SK-N-SH (cell line): ENCODE measurements at regions not wholly inside any gene's neighbourhood (a gene's known extent, or its start where the extent isn't known, plus 50 kb on each side); places are given as distances from the start of the nearest gene placed in this dataset.

Experiments
- CTCF ChIA-PET: fragments of 300-600, 350-600 bp; formaldehyde crosslinking; extraction: SDS; loops from one replicate; lab custom pipeline; 2021; lab: Yijun Ruan, JAX
- POLR2A ChIA-PET: fragments of 350-600 bp; sonication (Branson Sonifier 250); formaldehyde crosslinking; extraction: SDS; loops from one replicate; lab custom pipeline; 2020; ENCODE audit warnings: antibody characterized with exemption, inconsistent platforms; lab: Yijun Ruan, JAX
- DNase-seq: peaks from one replicate; pipeline ENCODE4 v3.0.0; 2012
- H2AFZ ChIP-seq: fragments of 200-600 bp; sonication (generic); 2 replicates; pipeline ENCODE4 v1.8.1; 2016; ENCODE audit warnings: antibody characterized with exemption, mild to moderate bottlenecking, low read depth
- H3F3A ChIP-seq: fragments of 200-600 bp; sonication (generic); replicated peaks from 2 replicates; pipeline ENCODE3; 2016; ENCODE audit warnings: antibody characterized with exemption, mild to moderate bottlenecking; ENCODE audit not compliant: insufficient read depth
- H3K27ac ChIP-seq, 2 experiments: fragments of 200-500 bp in 1 of 2; fragments of 200-600 bp in 1 of 2; sonication (Bioruptor generic) in 1 of 2; sonication (generic), shearing (Covaris generic) in 1 of 2; 2 replicates each; pipeline versions ENCODE4 v1.5.1 to v1.6.1; 2014 to 2016; ENCODE audit warnings: low read depth in 2 of 2, inconsistent platforms in 1 of 2, low read length in 1 of 2, mild to moderate bottlenecking in 1 of 2, mixed read lengths in 1 of 2
- H3K27me3 ChIP-seq: fragments of 200-600 bp; sonication (generic), shearing (Covaris generic); 2 replicates; pipeline ENCODE4 v1.6.1; 2016; ENCODE audit warnings: mixed run types; ENCODE audit not compliant: insufficient read depth
- H3K36me3 ChIP-seq, 2 experiments: fragments of 200-500 bp in 1 of 2; fragments of 200-600 bp in 1 of 2; sonication (Bioruptor generic) in 1 of 2; sonication (generic) in 1 of 2; replicated peaks in 1 of 2; 2 replicates each; pipeline versions ENCODE3 to v1.5.1; 2014 to 2016; ENCODE audit warnings: low read length in 1 of 2, mild to moderate bottlenecking in 1 of 2; ENCODE audit not compliant: insufficient read depth in 2 of 2, control insufficient read depth in 1 of 2
- H3K4me1 ChIP-seq, 2 experiments: fragments of 200-500 bp in 1 of 2; fragments of 200-600 bp in 1 of 2; sonication (Bioruptor generic) in 1 of 2; sonication (generic), shearing (Covaris generic) in 1 of 2; 2 replicates each; pipeline versions ENCODE4 v1.5.1 to v1.6.1; 2014 to 2016; ENCODE audit warnings: low read depth in 1 of 2, low read length in 1 of 2, mixed run types in 1 of 2; ENCODE audit not compliant: insufficient read depth in 2 of 2, control insufficient read depth in 1 of 2
- H3K4me2 ChIP-seq: fragments of 200-600 bp; sonication (generic), shearing (Covaris generic); 2 replicates; pipeline ENCODE4 v1.6.1; 2017; ENCODE audit warnings: mixed run types
- H3K4me3 ChIP-seq, 2 experiments: fragments of 200-500 bp in 1 of 2; fragments of 200-600 bp in 1 of 2; sonication (Bioruptor generic) in 1 of 2; sonication (generic), shearing (Covaris generic) in 1 of 2; 2 replicates each; pipeline versions ENCODE4 v1.5.1 to v1.8.1; 2014 to 2016; ENCODE audit warnings: low read depth in 2 of 2, inconsistent platforms in 1 of 2, low read length in 1 of 2, mild to moderate bottlenecking in 1 of 2, mixed read lengths in 1 of 2, moderate library complexity in 1 of 2
- H3K79me2 ChIP-seq: fragments of 200-600 bp; sonication (generic); 2 replicates; pipeline ENCODE4 v1.8.1; 2017; ENCODE audit warnings: mild to moderate bottlenecking; ENCODE audit not compliant: insufficient read depth
- H3K9ac ChIP-seq: fragments of 200-600 bp; sonication (generic); 2 replicates; pipeline ENCODE4 v1.6.1; 2017; ENCODE audit warnings: mixed run types
- H3K9me2 ChIP-seq: fragments of 200-600 bp; sonication (generic); 2 replicates; pipeline ENCODE4 v1.6.1; 2017; ENCODE audit warnings: mixed run types
- H3K9me3 ChIP-seq: fragments of 200-600 bp; sonication (generic); 2 replicates; pipeline ENCODE4 v1.6.1; 2017; ENCODE audit warnings: mixed run types, mild to moderate bottlenecking, moderate library complexity
- H4K20me1 ChIP-seq: fragments of 200-600 bp; sonication (generic); 2 replicates; pipeline ENCODE4 v1.6.1; 2017; ENCODE audit warnings: mild to moderate bottlenecking, mixed run types; ENCODE audit not compliant: insufficient read depth
- FOSL2 ChIP-seq: IDR thresholded peaks from 2 replicates; pipeline ENCODE4 v1.4.0; 2012; ENCODE audit warnings: low read depth, mild to moderate bottlenecking, moderate library complexity, borderline replicate concordance
- FOXM1 ChIP-seq: IDR thresholded peaks from 2 replicates; pipeline ENCODE4 v1.4.0; 2012; ENCODE audit warnings: low read depth, mild to moderate bottlenecking
- GABPA ChIP-seq: IDR thresholded peaks from 2 replicates; pipeline ENCODE4 v1.4.0; 2012; ENCODE audit warnings: low read depth, mild to moderate bottlenecking
- MEF2A ChIP-seq: IDR thresholded peaks from 2 replicates; pipeline ENCODE4 v1.4.0; 2012; ENCODE audit warnings: low read depth, borderline replicate concordance
- NRF1 ChIP-seq: IDR thresholded peaks from 2 replicates; pipeline ENCODE4 v1.6.1; 2012; ENCODE audit warnings: low read depth, mild to moderate bottlenecking, low read length
- RAD21 ChIP-seq: IDR thresholded peaks from 2 replicates; pipeline ENCODE4 v1.6.1; 2012; ENCODE audit warnings: mild to moderate bottlenecking, low read length
- RXRA ChIP-seq: IDR thresholded peaks from 2 replicates; pipeline ENCODE4 v1.4.0; 2012; ENCODE audit warnings: low read depth, mild to moderate bottlenecking, borderline replicate concordance
- SIN3A ChIP-seq: IDR thresholded peaks from 2 replicates; pipeline ENCODE4 v1.6.1; 2012; ENCODE audit warnings: low read depth, mild to moderate bottlenecking, low read length, moderate library complexity, borderline replicate concordance
- SMC3 ChIP-seq: IDR thresholded peaks from 2 replicates; pipeline ENCODE4 v1.6.1; 2012; ENCODE audit warnings: low read depth, low read length, improper control_type of control experiment
- TCF12 ChIP-seq: IDR thresholded peaks from 2 replicates; pipeline ENCODE4 v1.4.0; 2012
- TEAD4 ChIP-seq: IDR thresholded peaks from 2 replicates; pipeline ENCODE4 v1.4.0; 2012; ENCODE audit warnings: mild to moderate bottlenecking, borderline replicate concordance; ENCODE audit not compliant: insufficient read depth
- YY1 ChIP-seq: IDR thresholded peaks from 2 replicates; pipeline ENCODE4 v1.4.0; 2012; ENCODE audit warnings: low read depth, mild to moderate bottlenecking
- whole genome bisulfite sequencing: methylation state at CpG from one replicate; pipeline ENCODE4 v1.1.6; 2017; ENCODE audit warnings: low lambda C conversion rate; 5-methylcytosine and 5-hydroxymethylcytosine counted together
- TF ChIP-seq, protein P1 (sequence below): fragments of 150-350 bp; IDR thresholded peaks from 2 replicates; pipeline ENCODE4 v1.6.1; 2016; ENCODE audit warnings: mild to moderate bottlenecking, low read depth, low read length
- TF ChIP-seq, protein P2 (sequence below): IDR thresholded peaks from 2 replicates; pipeline ENCODE4 v1.4.0; 2012; ENCODE audit warnings: low read depth, borderline replicate concordance
- TF ChIP-seq, protein P3 (sequence below): IDR thresholded peaks from 2 replicates; pipeline ENCODE4 v1.6.1; 2012; ENCODE audit warnings: mild to moderate bottlenecking, low read depth, low read length, moderate library complexity
- TF ChIP-seq, protein P4 (sequence below): IDR thresholded peaks from 2 replicates; pipeline ENCODE4 v1.4.0; 2012; ENCODE audit warnings: low read depth, borderline replicate concordance
- TF ChIP-seq, protein P5 (sequence below): IDR thresholded peaks from 2 replicates; pipeline ENCODE4 v1.4.0; 2012; ENCODE audit warnings: low read depth

DNA sequence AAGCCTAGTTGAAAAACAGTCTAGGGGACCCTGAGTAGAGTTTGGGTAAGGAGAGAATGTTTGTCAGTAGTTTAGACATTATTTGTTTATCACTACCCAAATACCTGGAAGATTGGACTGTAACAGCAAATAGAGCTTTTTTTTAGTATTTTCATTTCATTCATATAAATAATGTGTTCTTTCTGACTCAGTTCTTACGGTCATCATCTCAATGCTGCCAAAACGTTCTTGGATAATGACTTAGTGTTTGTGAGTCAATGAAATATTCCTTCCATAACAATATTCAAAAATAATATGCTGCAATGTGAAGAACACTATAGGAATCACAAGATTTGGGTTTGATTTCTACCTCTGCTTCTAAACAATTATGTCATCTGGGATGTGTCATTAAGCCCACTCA, 400.0 kb upstream of the PKN2 start:
- Histone ChIP-seq H3K9me3 (no peaks in the 10 kb centered on the region), H3K4me2 (no peak overlapping the region), H3K9me2 (no peaks in the 10 kb centered on the region), H3K79me2 (no peaks in the 10 kb centered on the region), H2AFZ (no peak overlapping the region), H3K4me3 (no peak overlapping the region), H3K27ac (no peak overlapping the region), H3K36me3 (no peaks in the 10 kb centered on the region), H4K20me1 (no peaks in the 10 kb centered on the region), H3K27me3 (no peaks in the 10 kb centered on the region), H3F3A (no peaks in the 10 kb centered on the region), H3K9ac (no peak overlapping the region), H3K4me1 (no peaks in the 10 kb centered on the region)
- WGBS: 16% methylated on average over 2 of the region's 2 CpGs
- DNase-seq: no peak
- ChIA-PET CTCF (no interaction called here), POLR2A (no interaction called here)
- TF ChIP-seq YY1 (no peak), RAD21 (no peak), FOSL2 (no peak), GABPA (no peak), SIN3A (no peak), TEAD4 (no peak)
- TF ChIP-seq, protein P1, sequence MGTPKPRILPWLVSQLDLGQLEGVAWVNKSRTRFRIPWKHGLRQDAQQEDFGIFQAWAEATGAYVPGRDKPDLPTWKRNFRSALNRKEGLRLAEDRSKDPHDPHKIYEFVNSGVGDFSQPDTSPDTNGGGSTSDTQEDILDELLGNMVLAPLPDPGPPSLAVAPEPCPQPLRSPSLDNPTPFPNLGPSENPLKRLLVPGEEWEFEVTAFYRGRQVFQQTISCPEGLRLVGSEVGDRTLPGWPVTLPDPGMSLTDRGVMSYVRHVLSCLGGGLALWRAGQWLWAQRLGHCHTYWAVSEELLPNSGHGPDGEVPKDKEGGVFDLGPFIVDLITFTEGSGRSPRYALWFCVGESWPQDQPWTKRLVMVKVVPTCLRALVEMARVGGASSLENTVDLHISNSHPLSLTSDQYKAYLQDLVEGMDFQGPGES: no peak
- TF ChIP-seq, protein P2, sequence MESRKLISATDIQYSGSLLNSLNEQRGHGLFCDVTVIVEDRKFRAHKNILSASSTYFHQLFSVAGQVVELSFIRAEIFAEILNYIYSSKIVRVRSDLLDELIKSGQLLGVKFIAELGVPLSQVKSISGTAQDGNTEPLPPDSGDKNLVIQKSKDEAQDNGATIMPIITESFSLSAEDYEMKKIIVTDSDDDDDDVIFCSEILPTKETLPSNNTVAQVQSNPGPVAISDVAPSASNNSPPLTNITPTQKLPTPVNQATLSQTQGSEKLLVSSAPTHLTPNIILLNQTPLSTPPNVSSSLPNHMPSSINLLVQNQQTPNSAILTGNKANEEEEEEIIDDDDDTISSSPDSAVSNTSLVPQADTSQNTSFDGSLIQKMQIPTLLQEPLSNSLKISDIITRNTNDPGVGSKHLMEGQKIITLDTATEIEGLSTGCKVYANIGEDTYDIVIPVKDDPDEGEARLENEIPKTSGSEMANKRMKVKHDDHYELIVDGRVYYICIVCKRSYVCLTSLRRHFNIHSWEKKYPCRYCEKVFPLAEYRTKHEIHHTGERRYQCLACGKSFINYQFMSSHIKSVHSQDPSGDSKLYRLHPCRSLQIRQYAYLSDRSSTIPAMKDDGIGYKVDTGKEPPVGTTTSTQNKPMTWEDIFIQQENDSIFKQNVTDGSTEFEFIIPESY: no peak

GRCh38 chr1:88284666-88285366, 399.3 kb upstream of the PKN2 start:
- Histone ChIP-seq H3K9me2 (no peaks in the 10 kb centered on the region), H2AFZ (no peak overlapping the region), H3K79me2 (no peaks in the 10 kb centered on the region), H3K4me3 (no peak overlapping the region), H4K20me1 (no peaks in the 10 kb centered on the region), H3K4me1 (no peaks in the 10 kb centered on the region), H3F3A (no peaks in the 10 kb centered on the region), H3K9me3 (no peaks in the 10 kb centered on the region), H3K36me3 (no peaks in the 10 kb centered on the region), H3K27me3 (no peaks in the 10 kb centered on the region), H3K4me2 (no peak overlapping the region), H3K27ac (no peak overlapping the region), H3K9ac (no peak overlapping the region)
- ChIA-PET CTCF (no interaction called here), POLR2A (no interaction called here)
- no peak for TF ChIP-seq FOXM1
- TF ChIP-seq, protein P3, sequence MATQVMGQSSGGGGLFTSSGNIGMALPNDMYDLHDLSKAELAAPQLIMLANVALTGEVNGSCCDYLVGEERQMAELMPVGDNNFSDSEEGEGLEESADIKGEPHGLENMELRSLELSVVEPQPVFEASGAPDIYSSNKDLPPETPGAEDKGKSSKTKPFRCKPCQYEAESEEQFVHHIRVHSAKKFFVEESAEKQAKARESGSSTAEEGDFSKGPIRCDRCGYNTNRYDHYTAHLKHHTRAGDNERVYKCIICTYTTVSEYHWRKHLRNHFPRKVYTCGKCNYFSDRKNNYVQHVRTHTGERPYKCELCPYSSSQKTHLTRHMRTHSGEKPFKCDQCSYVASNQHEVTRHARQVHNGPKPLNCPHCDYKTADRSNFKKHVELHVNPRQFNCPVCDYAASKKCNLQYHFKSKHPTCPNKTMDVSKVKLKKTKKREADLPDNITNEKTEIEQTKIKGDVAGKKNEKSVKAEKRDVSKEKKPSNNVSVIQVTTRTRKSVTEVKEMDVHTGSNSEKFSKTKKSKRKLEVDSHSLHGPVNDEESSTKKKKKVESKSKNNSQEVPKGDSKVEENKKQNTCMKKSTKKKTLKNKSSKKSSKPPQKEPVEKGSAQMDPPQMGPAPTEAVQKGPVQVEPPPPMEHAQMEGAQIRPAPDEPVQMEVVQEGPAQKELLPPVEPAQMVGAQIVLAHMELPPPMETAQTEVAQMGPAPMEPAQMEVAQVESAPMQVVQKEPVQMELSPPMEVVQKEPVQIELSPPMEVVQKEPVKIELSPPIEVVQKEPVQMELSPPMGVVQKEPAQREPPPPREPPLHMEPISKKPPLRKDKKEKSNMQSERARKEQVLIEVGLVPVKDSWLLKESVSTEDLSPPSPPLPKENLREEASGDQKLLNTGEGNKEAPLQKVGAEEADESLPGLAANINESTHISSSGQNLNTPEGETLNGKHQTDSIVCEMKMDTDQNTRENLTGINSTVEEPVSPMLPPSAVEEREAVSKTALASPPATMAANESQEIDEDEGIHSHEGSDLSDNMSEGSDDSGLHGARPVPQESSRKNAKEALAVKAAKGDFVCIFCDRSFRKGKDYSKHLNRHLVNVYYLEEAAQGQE: no peak
- TF ChIP-seq, protein P4, sequence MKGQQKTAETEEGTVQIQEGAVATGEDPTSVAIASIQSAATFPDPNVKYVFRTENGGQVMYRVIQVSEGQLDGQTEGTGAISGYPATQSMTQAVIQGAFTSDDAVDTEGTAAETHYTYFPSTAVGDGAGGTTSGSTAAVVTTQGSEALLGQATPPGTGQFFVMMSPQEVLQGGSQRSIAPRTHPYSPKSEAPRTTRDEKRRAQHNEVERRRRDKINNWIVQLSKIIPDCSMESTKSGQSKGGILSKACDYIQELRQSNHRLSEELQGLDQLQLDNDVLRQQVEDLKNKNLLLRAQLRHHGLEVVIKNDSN: no peak
- TF ChIP-seq TEAD4: no peak
- no peak for TF ChIP-seq NRF1
- TF ChIP-seq, protein P5, sequence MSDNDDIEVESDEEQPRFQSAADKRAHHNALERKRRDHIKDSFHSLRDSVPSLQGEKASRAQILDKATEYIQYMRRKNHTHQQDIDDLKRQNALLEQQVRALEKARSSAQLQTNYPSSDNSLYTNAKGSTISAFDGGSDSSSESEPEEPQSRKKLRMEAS: no peak
- TF ChIP-seq TCF12: no peak
- TF ChIP-seq SMC3: no peak
- no peak for TF ChIP-seq MEF2A
- TF ChIP-seq RXRA: no peak
- DNase-seq: no peak
- WGBS: 32% methylated on average over 4 of the region's 4 CpGs
